ENCODE measurements at regions not wholly inside any gene's neighbourhood (a gene's known extent, or its start where the extent isn't known, plus 50 kb on each side); places are given as distances from the start of the nearest gene placed in this dataset.

DNA sequence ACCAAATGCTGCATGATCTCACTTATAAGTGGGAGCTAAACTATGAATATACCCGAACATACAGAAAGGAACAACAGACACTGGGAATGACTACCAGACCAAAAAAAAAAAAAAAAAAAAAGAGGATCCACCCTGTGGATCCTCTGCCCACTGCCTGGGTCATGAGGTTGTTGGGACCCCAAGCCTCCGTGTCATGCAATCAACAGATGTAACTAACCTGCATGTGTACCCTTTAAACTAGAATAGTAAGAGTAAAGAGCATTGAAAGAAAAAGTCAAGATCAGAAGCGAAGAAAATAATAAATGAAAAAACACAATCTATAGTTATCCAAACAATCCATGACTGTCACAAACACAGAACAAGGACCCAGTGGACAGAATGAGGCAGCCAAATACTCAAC lies 109.5 kb upstream of the TOP3B start:
- DNase-seq = no peak

DNA sequence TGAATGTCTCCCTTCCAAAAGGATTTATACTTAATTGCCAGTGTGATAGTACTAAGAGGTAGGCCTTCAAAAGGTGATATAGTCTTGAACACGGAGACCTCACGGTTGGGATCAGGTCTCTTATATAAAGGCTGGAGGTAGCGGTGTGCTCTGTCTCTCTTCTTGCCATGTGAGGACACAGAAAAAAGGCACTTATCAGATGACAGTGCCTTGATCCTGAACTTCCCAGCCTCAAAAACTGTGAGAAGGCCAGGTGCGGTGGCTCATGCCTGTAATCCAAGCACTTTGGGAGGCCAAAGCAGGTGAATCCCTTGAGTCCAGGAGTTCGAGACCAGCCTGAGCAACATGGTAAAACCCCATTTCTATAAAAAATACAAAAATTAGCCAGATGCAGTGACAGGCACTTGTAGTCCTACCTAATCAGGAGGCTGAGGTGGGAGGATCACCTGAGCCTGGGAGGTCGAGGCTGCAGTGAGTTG lies 108.9 kb upstream of the TOP3B start:
- DNase-seq = no peak

DNA sequence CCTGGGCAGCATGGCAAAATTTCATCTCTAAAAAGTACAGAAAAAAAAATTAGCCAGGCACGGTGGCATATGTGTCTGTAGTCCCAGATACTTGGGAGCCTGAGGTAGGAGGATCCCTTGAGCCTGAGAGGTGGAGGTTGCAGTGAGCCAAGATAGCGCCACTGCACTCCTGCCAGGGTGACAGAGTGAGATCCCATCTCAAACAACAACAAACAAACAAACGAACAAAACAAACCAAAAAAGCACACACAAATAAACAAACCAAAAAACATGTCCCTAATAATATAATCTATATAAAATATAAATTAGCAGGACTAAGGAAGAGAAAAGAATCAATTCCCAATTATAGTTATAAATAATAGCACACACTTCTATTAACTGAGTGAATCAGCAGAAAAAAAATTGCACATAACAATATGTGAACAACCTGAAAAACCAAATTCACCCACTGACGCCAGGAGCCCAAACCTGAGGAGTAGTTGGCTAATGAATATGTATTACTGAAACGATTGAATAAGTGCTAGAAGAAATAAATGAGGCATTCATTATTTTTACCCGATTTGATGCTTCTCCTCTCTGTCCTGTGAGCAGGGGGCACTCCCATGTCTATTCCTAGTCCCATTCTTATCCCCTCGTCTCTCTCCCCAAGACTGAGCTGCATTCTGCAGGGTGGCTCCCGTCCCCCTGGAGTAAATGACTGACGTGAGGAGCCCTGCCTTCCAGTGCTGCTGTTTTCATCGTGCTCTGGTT lies 108.2 kb upstream of the TOP3B start:
- DNase-seq = no peak

DNA sequence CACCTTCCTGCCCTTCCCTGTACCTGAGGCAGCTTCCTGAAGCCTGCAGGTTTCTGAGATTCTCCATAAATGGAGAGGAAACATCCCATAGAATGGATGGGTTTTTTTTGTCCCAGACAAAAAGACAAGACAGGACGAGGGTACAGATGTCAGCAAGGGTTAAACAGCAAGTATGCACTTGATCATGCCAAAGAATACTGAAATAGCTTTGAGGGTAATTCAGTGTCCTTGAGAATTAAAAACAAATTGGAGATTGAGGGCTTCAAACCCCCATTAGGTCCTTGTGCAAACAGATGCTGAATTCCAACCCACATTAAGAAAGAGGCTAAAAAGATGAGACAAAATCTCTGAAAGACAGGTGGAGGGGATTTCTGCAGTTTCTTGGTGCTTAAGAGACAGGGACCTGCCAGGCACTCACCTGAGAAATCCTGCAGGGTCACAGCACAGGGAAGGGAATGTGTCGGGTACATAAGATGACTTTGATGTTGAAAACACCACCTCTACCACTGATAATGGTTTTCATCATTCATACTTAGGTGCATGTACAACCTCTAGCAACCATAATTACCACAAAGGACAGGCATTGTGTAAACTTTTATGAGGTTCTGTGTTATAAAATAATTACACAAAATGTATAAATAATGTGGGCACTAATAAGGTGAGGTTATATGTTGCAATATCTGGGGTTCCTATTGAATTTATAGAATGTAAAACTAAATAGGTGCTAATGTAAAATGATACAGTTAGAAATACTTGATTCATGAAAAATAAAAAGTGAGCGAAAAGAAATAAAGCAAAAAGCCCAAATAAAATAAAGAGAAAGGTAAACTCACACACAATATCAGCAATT lies 107.1 kb upstream of the TOP3B start:
- no peak for DNase-seq

DNA sequence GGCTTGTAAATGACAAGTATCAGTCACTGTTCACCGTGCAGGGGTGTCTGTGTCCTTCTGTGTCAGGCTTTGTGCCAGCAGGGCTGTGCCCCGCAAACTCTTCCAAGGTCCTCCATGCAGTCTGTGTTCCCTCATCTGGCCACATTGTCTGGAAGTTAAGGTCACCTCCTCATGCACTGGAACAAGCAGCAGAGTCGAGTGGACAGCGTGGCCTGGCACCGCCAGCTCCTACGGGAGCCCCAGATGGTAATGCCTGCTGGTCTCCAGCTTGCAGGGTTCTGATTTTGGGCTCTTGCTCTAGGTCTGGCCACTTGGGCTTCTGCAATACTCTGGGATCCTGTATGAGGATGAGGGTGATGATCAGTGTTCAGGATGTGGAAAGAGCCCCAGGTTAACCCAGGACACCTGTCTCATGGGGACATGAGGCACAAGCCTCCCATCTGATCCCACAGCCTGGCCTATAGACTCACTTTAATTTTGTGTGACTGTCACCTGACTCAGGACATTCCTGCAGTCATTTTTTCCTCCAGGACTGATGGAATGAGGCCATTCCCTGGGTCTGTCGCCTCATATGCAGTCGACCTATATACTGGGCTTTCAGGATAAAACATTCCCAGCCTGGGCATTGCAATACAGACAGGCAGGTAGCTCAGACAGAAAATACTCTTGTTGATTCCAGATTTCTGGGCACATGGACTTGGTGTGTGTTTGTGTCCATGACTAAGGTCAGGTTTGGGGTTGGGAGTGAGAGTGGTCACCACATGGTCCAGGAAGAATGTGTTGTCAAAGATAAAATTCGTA lies 106.3 kb upstream of the TOP3B start:
- no peak for DNase-seq

DNA sequence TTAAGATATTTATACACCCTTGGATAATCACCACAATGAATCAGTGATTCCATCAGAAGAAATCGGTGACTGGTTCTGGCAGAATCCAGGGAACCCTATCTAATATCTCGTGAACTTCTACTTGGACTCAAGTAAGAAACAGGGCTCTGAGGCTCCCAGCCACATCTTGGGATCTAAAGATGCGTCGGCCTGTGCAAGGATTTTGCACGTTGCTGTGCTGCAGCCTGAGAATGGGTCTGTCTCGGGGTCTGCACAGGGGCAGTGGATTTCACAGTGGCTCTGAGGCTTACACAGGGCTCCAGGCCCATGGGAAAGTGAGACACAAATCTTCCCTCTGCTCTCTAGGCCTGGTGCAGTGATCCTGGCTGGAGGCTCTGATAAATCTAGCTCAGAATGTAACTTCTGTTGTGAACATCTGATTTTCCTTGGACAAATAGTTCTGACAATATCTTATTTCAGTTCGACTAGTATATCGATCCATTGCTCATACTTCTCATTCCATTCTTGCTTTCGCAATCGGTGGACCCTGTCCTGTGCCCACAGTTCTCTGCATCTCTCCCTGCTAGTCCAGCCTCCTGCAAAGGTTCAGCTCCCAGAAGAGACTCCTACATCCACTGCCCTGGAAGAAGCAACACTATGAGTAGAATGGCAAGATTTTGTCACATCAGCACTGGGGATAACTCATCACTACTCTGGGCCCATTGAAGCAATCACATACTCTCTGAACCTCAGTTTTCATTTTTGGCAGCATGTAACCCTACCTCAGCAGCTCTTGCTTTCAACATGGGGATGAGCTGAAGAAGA lies 105.5 kb upstream of the TOP3B start:
- DNase-seq = no peak

DNA sequence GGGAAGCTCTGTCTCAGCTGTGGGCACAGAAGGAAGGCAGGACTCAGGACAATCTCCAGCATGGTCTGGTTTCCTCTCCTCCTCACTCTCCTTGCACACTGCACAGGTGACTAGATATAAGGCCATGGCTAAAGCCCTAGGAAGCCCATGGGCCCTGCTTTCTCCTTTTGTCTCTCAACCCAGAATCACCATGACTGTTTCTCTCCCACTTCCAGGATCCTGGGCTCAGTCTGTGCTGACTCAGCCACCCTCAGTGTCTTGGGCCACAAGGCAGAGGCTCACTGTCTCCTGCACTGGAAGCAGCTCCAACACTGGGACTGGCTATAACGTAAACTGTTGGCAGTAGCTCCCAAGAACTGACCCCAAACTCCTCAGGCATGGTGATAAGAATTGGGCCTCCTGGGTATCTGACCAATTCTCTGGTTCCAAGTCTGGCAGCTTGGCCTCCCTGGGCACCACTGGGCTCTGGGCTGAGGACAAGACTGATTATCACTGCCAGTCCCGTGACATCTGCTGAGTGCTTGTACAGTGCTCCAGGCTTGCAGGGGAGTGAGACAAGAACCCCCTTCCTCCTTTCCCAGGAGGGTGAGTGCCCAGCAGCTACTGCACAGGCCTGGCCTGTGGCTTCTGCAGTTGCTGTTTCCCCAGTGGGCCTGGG lies 104.0 kb upstream of the TOP3B start:
- no peak for DNase-seq

DNA sequence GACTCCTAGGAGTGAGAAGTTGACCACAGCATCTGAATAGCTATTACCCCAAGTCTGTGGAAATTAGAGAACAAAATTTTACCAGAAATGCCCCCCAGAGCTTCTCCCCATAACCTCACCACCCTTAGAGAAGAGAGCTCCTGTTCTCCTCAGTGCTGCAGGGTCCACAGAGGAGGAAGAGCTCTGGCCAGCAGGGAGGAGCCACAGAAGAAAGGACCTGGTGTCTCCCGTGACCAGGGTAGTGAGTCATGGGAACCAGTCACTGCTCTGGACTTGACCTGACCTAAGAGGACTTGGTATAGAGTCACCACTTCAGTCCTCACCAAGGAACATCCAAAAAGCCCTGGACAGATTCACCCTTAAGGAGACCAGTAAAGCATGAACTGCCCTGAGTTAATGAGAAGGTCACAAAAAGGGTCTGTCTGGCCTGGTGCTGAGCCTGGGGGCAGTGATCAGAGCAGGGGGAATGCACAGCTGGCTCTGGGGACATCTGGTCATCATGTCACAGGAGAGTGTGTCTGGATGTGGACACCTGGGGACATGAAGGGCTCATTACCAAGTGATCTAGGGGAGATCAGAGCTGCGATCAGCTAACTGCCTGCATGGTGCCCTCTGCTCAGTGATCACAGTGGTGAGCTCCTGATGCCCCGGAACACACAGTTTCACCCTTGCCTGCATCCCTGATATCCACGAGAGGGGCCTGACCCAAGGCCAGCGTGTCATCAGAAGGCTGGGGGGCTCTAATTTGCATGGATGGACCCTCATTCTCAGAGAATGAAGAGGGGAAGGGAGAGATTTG lies 103.3 kb upstream of the TOP3B start:
- no peak for DNase-seq

DNA sequence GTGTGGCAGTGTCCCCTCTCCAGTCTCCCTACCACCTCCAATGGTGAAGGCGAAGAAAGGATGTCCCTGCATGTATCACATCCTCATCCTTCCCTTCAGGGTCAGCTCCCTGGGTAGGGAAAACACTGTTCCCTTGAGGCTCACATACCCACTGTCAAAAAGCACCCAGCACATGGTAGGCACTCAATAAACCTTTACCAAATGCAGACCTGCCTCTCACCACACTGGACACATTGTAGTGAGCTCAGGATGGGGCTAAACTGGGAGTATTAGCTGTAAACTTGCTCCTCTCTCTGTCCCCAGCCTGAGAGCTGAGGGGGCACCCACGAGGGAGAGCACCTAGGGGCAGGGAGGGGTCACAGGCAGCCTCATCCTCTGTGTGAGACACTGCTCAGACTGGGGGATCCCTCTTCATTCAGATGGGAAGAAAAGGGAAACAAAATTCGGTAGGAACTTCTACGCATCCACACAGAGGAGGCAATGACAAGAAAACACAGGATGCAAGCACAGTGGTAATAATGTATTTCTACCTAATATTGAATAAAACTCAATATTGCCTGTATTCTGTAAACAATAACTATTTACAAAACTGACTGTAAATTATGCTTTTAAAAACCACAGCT lies 101.6 kb upstream of the TOP3B start:
- no peak for DNase-seq

DNA sequence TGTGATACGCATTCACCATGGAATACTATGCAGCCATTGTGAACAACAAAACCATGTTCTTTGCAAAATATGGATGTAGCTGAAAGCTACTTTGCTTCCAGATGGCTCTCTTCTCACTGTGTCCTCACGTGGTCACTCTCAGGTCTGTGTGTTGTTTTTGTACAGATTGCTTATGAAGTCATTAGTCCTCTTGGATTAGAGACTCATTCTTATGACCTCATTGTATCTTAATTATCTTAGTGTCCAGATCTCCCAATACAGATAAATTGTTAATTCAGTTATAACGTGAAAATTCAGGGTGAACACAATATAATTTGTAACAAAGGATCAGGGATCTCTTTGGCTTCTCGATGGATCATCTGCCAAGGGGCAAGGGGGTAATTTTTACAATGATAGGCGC lies 100.4 kb upstream of the TOP3B start:
- no peak for DNase-seq

DNA sequence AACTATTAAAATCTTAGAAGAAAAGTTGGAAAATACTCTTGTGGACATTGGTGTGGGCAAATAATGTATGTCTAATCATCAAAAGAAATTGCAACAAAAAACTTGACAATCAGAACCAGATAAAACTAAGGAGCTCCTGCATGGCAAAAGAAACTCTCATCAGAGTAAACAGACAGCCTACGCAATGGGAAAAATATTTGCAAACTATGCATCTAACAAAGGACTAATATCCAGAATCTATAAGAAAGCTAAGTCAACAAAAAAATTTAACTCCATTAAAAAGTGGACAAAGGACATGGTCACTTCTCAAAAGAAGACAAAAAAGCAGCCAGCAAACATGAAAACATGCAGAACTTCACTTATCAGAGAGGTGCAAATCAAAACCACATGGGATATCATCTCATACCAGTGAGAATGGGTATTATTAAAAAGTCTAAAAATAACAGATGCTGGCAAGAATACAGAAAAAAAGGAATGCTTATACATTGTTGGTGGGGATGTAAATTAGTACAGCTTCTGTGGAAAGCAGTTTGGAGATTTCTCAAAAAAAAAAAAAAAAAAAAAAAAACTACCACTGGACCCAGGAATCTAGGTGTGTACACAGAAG lies 99.7 kb upstream of the TOP3B start:
- no peak for DNase-seq

DNA sequence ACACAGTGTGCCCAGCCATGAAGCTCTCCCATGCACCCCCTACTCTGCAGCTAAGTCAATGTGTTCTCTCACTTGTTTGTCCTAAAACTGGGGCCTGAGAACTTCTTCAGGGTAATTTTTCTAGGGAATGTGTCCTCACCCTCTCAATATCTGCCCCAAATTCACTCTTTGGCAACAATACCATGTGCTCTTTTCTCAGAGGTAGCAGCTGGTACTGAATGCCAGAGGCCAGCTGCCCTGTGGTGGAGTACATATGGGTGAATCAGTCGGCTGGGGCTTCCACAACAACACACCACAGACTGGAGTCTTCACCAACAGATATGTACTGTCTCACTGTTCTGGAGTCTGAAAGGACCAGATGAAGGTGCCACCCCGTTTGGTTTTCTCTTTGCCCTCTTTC lies 97.7 kb upstream of the TOP3B start:
- no peak for DNase-seq

DNA sequence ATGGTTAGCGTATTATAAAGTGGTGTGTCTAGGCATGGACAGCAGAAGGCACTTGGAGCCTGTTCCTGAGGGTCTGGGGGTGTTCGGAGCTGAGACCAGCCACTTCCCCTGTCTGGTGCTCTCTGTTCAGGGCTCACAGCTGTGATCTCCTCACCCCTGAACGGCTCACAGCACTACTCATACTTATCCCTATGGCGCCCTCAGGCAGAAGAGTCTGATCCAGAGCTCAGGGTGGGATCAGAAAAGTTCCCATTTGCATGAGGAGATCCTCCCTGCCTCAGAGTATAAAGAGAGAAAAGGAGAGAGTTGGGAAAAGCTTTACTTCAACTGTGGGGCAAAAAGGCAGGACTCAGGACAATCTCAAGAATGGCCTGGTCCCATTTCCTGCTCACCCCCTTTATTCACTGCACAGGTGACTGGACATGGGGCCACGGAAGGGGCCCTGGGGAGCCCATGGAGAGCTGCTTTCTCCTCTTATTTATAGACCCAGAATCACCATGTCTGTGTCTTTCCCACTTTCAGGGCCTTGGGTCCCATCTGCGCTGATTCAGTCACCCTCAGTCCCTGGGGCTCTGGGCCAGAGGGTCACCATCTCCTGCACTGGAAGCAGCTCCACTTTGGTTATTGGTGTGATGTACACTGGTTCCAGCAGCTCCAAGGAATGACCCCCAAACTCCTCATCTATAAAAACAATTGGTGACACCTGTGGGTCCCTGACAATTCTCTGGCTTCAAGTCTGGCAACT lies 97.0 kb upstream of the TOP3B start:
- DNase-seq = no peak

DNA sequence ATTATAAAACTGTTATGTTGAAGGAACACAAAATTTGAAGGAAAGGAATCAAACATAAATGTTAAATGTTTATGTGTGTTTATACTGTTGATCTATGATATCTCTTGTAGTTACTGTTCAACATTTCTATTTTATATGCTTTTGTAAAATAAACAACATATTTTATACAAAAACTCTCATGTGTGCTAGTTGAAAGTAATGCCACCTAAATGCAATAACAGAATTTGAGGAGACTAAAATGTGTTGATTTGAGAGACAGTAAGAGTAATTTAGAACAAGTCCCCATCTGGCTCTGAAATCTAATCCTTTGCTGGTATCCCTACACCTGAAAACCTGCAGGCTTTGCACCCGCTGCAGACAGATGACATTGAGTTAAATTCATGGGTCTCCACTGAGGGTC lies 95.7 kb upstream of the TOP3B start:
- no peak for DNase-seq

DNA sequence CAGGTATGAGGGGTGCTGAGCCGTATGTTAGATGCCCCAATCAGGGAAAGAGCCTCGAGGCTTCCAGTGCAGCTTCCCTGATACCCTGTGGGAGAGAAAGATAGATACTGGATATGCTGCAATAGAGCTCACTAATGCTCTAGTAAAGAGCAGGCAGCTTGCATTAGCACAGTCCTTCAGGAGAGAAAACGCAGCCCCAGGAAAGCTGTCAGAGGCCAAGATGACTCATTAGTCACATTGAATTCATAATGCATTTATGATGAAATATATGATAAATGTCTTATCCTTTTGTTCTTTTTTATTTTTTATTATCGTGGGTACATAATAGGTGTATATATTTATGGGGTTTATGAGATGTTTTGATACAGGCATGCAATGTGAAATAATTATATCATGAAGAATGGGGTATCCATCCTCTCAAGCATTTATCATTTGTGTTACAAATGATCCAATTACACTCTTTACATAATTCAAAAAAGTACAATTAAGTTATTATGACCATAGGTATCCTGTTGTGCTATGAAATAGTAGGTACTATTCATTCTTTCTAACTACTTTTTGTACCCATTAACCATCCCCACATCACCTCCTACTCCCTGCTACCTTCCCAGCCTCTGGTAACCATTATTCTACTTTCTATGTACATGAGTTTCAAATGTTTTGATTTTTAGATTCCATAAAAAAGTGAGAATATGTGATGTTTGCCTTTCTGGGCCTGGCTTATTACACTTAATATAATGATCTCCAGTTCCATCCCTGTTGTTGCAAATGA lies 94.5 kb upstream of the TOP3B start:
- no peak for DNase-seq

DNA sequence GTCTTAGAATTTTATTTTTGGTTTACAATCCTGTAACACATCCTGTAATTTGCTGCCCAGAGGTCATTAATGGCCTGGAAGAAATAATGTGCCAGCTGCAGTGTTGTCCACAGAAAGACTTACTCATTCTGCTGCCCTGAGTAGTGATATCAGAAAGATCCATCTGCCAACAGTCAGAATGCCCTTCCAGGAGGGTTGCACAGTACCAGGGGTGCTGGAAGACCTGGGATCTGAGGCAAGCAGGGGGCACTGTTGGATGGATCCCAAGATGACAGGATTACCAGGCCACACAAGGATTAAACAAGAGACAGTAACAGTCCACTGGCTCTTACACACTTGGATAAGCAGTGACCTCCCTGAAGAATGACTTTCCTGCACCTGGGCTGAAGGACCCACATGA lies 93.8 kb upstream of the TOP3B start:
- no peak for DNase-seq

DNA sequence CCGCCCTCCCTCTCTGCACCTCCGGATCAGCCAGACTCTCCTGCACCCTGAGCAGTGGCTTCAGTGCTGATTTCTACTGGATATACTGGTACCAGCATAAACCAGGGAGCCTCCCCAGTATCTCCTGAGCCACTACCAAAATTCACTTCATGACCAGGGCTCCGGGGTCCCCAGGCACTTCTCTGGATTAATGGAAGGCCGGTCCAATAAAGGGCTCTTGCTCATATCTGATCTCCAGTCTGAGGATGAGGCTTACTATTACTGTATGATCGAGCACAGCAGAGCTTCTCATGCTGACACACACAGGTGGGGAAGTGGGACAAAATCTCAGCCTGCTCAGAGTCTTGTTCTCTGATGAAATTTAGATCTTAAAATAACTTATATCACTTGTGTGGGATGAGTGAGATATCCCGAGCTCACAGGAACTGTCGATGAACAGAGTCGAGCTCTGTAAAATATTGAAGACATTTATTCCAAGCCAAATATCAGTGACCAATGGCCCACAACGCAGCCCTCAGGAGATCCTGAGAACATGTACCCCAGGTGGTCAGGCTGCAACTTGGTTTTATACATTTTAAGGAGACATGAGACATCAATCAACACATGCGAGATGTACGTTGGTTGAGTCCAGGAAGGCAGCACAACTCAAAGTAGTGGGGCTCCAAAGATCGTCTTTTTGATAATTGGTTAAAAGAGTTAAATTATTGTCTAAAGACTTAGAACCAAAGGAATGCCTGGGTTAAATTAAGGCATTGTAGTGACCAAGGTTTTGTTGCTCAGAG lies 93.0 kb upstream of the TOP3B start:
- DNase-seq = no peak
